Activated CD4-positive, alpha-beta T cell treated with anti-CD3 and anti-CD28 coated beads for 36 hours (primary cell): ENCODE measurements at regions not wholly inside any gene's neighbourhood (a gene's known extent, or its start where the extent isn't known, plus 50 kb on each side); places are given as distances from the start of the nearest gene placed in this dataset.
"Not testable (repeated sequence)": the region's sequence is repeated elsewhere in the genome, so short reads cannot be mapped to it uniquely, and the experiment has no call there.

Experiments
- ATAC-seq: fragments of 200-7000 bp; cut with Tn5 transposase; one replicate; pipeline ENCODE4 v1.10.0; 2021; ENCODE audit warnings: mild to moderate bottlenecking, moderate library complexity
- CTCF ChIA-PET: fragments of 350-600 bp; sonication (Branson Sonifier 250); formaldehyde crosslinking; loops from one replicate; lab custom pipeline; 2021; ENCODE audit warnings: antibody characterized with exemption; lab: Charles Lee
- POLR2A ChIA-PET: fragments of 350-600 bp; sonication (Branson Sonifier 250); formaldehyde crosslinking; loops from one replicate; lab custom pipeline; 2021; ENCODE audit warnings: antibody characterized with exemption, inconsistent platforms; lab: Charles Lee
- DNase-seq: peaks from one replicate; pipeline ENCODE4 v3.0.0-alpha.2; 2020
- H3K27ac Mint-ChIP-seq: one replicate; pipeline ENCODE4 v1.8.0; 2021; ENCODE audit warnings: mixed read lengths
- H3K27me3 Mint-ChIP-seq: one replicate; pipeline ENCODE4 v1.8.0; 2021; ENCODE audit warnings: mixed read lengths
- H3K36me3 Mint-ChIP-seq: one replicate; pipeline ENCODE4 v1.8.0; 2021; ENCODE audit warnings: low read depth, mixed read lengths
- H3K4me1 Mint-ChIP-seq: one replicate; pipeline ENCODE4 v1.8.0; 2021; ENCODE audit warnings: mixed read lengths
- H3K4me3 Mint-ChIP-seq: one replicate; pipeline ENCODE4 v1.8.0; 2021; ENCODE audit warnings: mild to moderate bottlenecking, moderate library complexity, mixed read lengths
- H3K9me3 Mint-ChIP-seq: one replicate; pipeline ENCODE4 v1.8.0; 2021; ENCODE audit warnings: low read depth, mixed read lengths
- intact Hi-C, 2 experiments: fragments of 100-400 bp; cut with DNase I in 1 of 2; cut with micrococcal nuclease in 1 of 2; formaldehyde crosslinking; loops; one replicate each; pipeline versions ENCODE4 v1.14.2 to v1.15.1; 2022 to 2024; cut with DNase I, micrococcal nuclease

GRCh38 chr5:112534611-112535255 is 115.7 kb upstream of the EPB41L4A start:
- DNase-seq: no peak
- no peak for ATAC-seq
- ChIA-PET CTCF (no interaction called here), POLR2A (no interaction called here)
- intact Hi-C loops: no loop called here
- Mint-ChIP-seq H3K4me3 (no peak overlapping the region), H3K9me3 (no peaks in the 10 kb centered on the region), H3K36me3 (no peaks in the 10 kb centered on the region), H3K27ac (no peak overlapping the region), H3K4me1 (no peaks in the 10 kb centered on the region), H3K27me3 (peaks cover 5% of the 10 kb centered on the region)

GRCh38 chr5:112535356-112535755 is 116.3 kb upstream of the EPB41L4A start:
- Mint-ChIP-seq H3K4me1 (no peaks in the 10 kb centered on the region), H3K36me3 (no peaks in the 10 kb centered on the region), H3K27ac (no peak overlapping the region), H3K9me3 (no peaks in the 10 kb centered on the region), H3K27me3 (peaks cover 6% of the 10 kb centered on the region), H3K4me3 (no peak overlapping the region)
- intact Hi-C loops: no loop called here
- ChIA-PET CTCF (no interaction called here), POLR2A (no interaction called here)
- ATAC-seq (no peak), DNase-seq (no peak)

DNA sequence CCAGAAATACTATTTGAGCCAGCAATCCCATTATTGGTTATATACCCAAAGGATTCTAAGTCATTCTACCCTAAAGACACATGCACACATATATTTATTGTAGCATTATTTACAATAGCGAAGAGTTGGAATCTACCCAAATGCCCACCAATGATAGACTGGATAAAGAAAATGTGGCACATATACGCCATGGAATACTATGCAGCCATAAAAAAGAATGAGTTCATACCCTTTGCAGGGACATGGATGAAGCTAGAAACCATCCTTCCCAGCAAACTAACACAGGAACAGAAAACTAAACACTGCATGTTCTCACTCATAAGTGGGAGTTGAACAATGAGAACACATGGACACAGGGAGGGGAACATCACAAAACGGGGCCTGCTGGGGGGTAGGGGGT is 125.5 kb upstream of the EPB41L4A start:
- CTCF ChIA-PET: interaction anchor here (3.4 kb wide), 1 partner anchor 213 kb away, joined by 12 read pairs; no protein-coding TSS in a partner anchor
- POLR2A ChIA-PET, DNase-seq, H3K27me3 Mint-ChIP-seq, H3K4me1 Mint-ChIP-seq, H3K9me3 Mint-ChIP-seq, ATAC-seq, H3K4me3 Mint-ChIP-seq, intact Hi-C loops, H3K36me3 Mint-ChIP-seq, H3K27ac Mint-ChIP-seq: not testable (repeated sequence)

DNA sequence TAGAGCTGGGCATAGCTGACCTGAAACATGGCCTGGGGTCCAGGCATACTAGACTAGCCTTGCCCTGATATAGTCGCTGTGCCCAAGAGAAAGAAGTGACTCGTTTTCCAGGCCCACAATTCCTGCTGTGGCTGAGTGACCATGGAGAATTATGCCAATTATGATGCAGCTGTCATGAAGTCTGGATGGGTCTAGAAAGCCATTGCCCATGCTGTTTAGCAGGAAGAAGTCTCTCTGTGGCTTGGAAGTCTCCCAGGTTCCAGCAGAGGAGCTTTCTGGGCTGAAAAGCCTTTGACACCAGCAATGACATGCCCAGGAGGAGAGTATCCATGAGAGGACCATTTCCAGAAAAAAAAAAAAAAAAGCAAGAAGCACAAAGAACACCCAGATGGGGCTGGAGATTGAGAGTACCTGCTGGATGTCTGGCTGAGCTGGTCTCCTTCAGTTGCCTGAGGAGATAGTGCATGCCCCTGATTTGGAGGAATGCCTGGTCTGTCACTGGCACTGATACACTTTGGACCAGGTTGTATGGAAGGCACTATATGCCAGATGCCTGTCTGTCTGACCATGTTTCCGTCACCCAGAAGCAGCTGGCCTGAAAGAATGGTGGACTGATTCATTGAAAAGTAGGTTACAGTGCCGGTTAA is 128.0 kb upstream of the EPB41L4A start:
- CTCF ChIA-PET: interaction anchor here (1.0 to 3.4 kb wide), 3 partner anchors 7 to 211 kb away, joined by 4 to 12 read pairs (median 5); no protein-coding TSS in a partner anchor
- intact Hi-C loops: no loop called here
- ATAC-seq: no peak
- POLR2A ChIA-PET: no interaction called here
- no peaks in the 10 kb centered on the region for H3K4me1 Mint-ChIP-seq
- no peaks in the 10 kb centered on the region for H3K9me3 Mint-ChIP-seq
- peaks cover 2% of the 10 kb centered on the region for H3K27me3 Mint-ChIP-seq
- DNase-seq: no peak
- H3K27ac Mint-ChIP-seq: no peak overlapping the region
- no peaks in the 10 kb centered on the region for H3K36me3 Mint-ChIP-seq
- no peak overlapping the region for H3K4me3 Mint-ChIP-seq

GRCh38 chr5:112548246-112548881 is 129.3 kb upstream of the EPB41L4A start:
- peaks cover 2% of the 10 kb centered on the region for H3K27me3 Mint-ChIP-seq
- H3K4me3 Mint-ChIP-seq: no peak overlapping the region
- peak; percentile 60 for ATAC-seq
- ChIA-PET CTCF (interaction anchor here (1.4 kb wide), 1 partner anchor 209 kb away, joined by 5 read pairs; no protein-coding TSS in a partner anchor), POLR2A (no interaction called here)
- peak; percentile 22 for DNase-seq
- no peaks in the 10 kb centered on the region for H3K36me3 Mint-ChIP-seq
- intact Hi-C loops: no loop called here
- no peaks in the 10 kb centered on the region for H3K9me3 Mint-ChIP-seq
- H3K27ac Mint-ChIP-seq: no peak overlapping the region
- no peaks in the 10 kb centered on the region for H3K4me1 Mint-ChIP-seq

- intact Hi-C loops: no loop called here
- Mint-ChIP-seq H3K27ac (no peak overlapping the region), H3K4me3 (no peak overlapping the region), H3K4me1 (no peaks in the 10 kb centered on the region), H3K27me3 (no peaks in the 10 kb centered on the region), H3K36me3 (no peaks in the 10 kb centered on the region), H3K9me3 (no peaks in the 10 kb centered on the region)
- ChIA-PET POLR2A (no interaction called here), CTCF (no interaction called here)
- ATAC-seq (no peak), DNase-seq (no peak)
Measured at GRCh38 chr5:112549127-112549526, 130.1 kb upstream of the EPB41L4A start.

DNA sequence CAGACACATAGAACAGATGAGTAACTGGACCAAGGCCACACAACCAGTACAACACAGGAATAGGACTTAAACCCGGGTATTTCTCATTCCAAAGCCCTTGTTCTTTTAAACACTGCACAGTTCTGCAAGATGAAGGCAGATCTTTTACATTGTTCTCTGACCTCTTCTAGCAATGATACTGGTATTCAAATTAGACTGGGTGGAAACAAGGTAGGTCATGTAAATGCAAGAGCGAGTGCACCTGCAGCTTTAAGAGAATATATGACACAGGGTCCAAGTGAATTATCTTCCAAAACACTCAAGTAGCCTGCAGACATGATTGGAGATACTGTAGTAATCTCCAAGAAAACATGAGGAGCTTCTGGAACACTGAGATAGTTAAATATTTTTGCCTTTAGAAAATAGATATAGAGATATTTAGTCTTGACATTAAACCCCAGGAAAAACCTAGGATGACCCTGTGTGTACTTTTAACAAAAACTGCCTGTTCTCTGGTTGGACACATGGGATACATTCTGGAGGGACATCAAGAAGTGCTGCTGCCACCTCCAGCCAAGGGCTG is 130.6 kb upstream of the EPB41L4A start:
- ChIA-PET POLR2A (no interaction called here), CTCF (interaction anchor here (6.1 kb wide), 1 partner anchor 209 kb away, joined by 93 read pairs; no protein-coding TSS in a partner anchor)
- DNase-seq (no peak), ATAC-seq (no peak)
- intact Hi-C loops: loop anchor here (2.0 to 5.0 kb wide), 4 partner anchors 299 to 1058 kb away; partner anchors contain the start of gene REEP5 (in 1 of the 2)
- no peaks in the 10 kb centered on the region for H3K36me3 Mint-ChIP-seq
- H3K27ac Mint-ChIP-seq: no peak overlapping the region
- no peak overlapping the region for H3K4me3 Mint-ChIP-seq
- H3K27me3 Mint-ChIP-seq: no peaks in the 10 kb centered on the region
- no peaks in the 10 kb centered on the region for H3K4me1 Mint-ChIP-seq
- no peaks in the 10 kb centered on the region for H3K9me3 Mint-ChIP-seq

DNA sequence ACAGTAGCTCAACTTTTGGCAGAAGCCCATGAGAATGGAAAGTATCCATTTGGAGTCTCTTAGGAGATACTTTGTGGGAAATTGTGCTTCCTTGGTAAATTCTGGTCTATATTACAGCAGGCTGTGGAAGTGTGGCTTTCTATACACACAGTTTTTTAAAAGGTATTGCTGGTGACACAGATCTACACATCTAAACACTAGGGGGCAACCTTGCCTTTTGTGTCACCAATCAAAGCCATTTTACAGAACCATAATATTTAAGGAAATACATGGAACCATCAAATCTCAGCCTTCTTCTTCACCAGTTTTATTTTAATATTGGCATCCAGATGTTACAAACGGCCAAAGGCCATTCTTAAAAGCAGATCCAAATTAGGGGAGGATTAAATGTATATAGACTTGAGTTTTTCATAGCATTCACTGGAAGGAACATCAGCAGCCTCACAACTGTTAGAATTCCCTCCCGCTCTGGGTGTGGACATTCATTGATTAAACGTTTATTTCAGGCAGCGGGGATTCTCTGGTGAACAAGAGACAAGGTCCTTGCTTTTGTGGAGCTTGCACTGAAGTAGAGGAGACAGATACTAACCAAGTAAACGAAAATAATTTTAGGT is 132.4 kb upstream of the EPB41L4A start:
- H3K4me1 Mint-ChIP-seq: no peaks in the 10 kb centered on the region
- ChIA-PET CTCF (interaction anchor here (0.6 to 6.1 kb wide), 20 partner anchors 10 to 444 kb away, joined by 3 to 93 read pairs (median 4); no protein-coding TSS in a partner anchor), POLR2A (no interaction called here)
- H3K9me3 Mint-ChIP-seq: no peaks in the 10 kb centered on the region
- no peak overlapping the region for H3K4me3 Mint-ChIP-seq
- no peak overlapping the region for H3K27ac Mint-ChIP-seq
- ATAC-seq (peak; percentile 47), DNase-seq (peak; percentile 37)
- no peaks in the 10 kb centered on the region for H3K36me3 Mint-ChIP-seq
- H3K27me3 Mint-ChIP-seq: no peaks in the 10 kb centered on the region
- intact Hi-C loops: loop anchor here (1.0 to 5.0 kb wide), 8 partner anchors 206 to 1056 kb away; partner anchors contain the start of gene REEP5 (in 2 of the 2)

- no peaks in the 10 kb centered on the region for H3K27me3 Mint-ChIP-seq
- no peak for DNase-seq
- no peak overlapping the region for H3K27ac Mint-ChIP-seq
- no peak overlapping the region for H3K4me3 Mint-ChIP-seq
- no peaks in the 10 kb centered on the region for H3K4me1 Mint-ChIP-seq
- intact Hi-C loops: loop anchor here (2.0 to 5.0 kb wide), 3 partner anchors 370 to 1055 kb away; partner anchors contain the start of gene REEP5 (in 1 of the 2)
- no peak for ATAC-seq
- H3K36me3 Mint-ChIP-seq: no peaks in the 10 kb centered on the region
- CTCF ChIA-PET: interaction anchor here (0.7 to 6.1 kb wide), 6 partner anchors 14 to 327 kb away, joined by 3 to 93 read pairs (median 6); no protein-coding TSS in a partner anchor
- POLR2A ChIA-PET: no interaction called here
- no peaks in the 10 kb centered on the region for H3K9me3 Mint-ChIP-seq
Measured at GRCh38 chr5:112552216-112552615, 133.1 kb upstream of the EPB41L4A start.

DNA sequence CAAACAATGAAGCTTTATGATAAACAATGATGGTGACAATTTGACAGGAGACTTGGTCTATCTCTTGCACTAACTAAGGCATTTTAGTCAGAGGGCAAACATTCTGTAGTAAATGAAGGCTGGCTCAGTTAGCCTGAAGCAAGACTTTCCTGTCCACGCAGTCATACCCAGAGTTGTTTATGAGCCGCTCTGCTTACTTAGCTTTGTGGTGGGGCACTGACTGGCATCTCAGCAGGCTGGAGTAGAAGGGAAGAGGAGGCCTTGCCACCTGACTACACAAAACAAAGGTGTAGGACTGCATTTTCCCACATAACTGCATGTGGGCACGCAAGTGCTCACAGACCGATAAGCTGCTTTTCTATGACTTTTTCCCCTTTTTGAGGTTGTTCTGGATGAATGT is 133.7 kb upstream of the EPB41L4A start:
- no peaks in the 10 kb centered on the region for H3K27me3 Mint-ChIP-seq
- H3K9me3 Mint-ChIP-seq: no peaks in the 10 kb centered on the region
- POLR2A ChIA-PET: no interaction called here
- CTCF ChIA-PET: interaction anchor here (0.7 to 6.1 kb wide), 10 partner anchors 9 to 306 kb away, joined by 3 to 93 read pairs (median 4); no protein-coding TSS in a partner anchor
- ATAC-seq (peak; percentile 39), DNase-seq (peak; percentile 10)
- H3K36me3 Mint-ChIP-seq: no peaks in the 10 kb centered on the region
- no peaks in the 10 kb centered on the region for H3K4me1 Mint-ChIP-seq
- H3K27ac Mint-ChIP-seq: no peak overlapping the region
- no peak overlapping the region for H3K4me3 Mint-ChIP-seq
- intact Hi-C loops: loop anchor here (2.0 to 5.0 kb wide), 3 partner anchors 370 to 1055 kb away; partner anchors contain the start of gene REEP5 (in 1 of the 2)
